Left ventricle myocardium inferior (tissue), 1 donor: ENCODE measurements at regions not wholly inside any gene's neighbourhood (a gene's known extent, or its start where the extent isn't known, plus 50 kb on each side); places are given as distances from the start of the nearest gene placed in this dataset.

Experiments used
- DNase-seq: peaks from one replicate; pipeline ENCODE4 v3.0.0-alpha.2; 2020
- H3K27ac ChIP-seq: fragments of 200-600 bp; replicated peaks from 2 replicates; pipeline ENCODE4 v1.8.0; 2021
- H3K27me3 ChIP-seq: fragments of 200-600 bp; 2 replicates; pipeline ENCODE4 v1.8.0; 2021; ENCODE audit warnings: low read depth
- H3K36me3 ChIP-seq: fragments of 200-600 bp; 2 replicates; pipeline ENCODE4 v1.8.0; 2021
- H3K4me1 ChIP-seq: fragments of 200-600 bp; 2 replicates; pipeline ENCODE4 v1.8.0; 2021
- H3K4me3 ChIP-seq: fragments of 200-600 bp; 2 replicates; pipeline ENCODE4 v1.8.0; 2021; ENCODE audit warnings: mild to moderate bottlenecking, moderate library complexity
- H3K9me3 ChIP-seq: fragments of 200-600 bp; replicated peaks from 2 replicates; pipeline ENCODE4 v1.8.0; 2021
- intact Hi-C: fragments of 100-400 bp; cut with micrococcal nuclease; formaldehyde crosslinking; loops from one replicate; pipeline ENCODE4 v1.11.0; 2022
- TF ChIP-seq, protein P1 (sequence below): fragments of 200-600 bp; IDR thresholded peaks from 2 replicates; pipeline ENCODE4 v1.8.0; 2021; ENCODE audit warnings: antibody characterized with exemption, mild to moderate bottlenecking, borderline replicate concordance
- donor health status: DM: no; HTN: yes; CAD: no; lungs with severe emphysema.

DNA sequence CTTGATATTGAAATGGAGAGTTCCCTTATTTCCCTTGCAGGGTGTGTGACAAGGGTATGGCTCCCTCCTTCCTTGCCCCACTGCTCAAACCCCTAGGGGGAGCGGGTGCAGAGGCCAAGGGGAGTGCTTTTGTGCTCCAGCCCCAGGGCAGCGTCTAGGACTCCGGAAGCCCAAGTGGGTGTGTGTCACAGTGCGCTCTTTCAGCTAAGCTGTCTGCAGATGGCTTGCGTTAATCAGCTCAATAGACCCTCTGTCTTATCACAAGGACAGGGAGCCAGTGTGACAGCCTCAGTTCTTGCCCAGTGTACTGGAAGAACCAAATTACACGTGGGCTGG, 523.6 kb upstream of the LMCD1 start:
- TF ChIP-seq, protein P1, sequence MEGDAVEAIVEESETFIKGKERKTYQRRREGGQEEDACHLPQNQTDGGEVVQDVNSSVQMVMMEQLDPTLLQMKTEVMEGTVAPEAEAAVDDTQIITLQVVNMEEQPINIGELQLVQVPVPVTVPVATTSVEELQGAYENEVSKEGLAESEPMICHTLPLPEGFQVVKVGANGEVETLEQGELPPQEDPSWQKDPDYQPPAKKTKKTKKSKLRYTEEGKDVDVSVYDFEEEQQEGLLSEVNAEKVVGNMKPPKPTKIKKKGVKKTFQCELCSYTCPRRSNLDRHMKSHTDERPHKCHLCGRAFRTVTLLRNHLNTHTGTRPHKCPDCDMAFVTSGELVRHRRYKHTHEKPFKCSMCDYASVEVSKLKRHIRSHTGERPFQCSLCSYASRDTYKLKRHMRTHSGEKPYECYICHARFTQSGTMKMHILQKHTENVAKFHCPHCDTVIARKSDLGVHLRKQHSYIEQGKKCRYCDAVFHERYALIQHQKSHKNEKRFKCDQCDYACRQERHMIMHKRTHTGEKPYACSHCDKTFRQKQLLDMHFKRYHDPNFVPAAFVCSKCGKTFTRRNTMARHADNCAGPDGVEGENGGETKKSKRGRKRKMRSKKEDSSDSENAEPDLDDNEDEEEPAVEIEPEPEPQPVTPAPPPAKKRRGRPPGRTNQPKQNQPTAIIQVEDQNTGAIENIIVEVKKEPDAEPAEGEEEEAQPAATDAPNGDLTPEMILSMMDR, result no peak
- DNase-seq, result peak; percentile 28
- H3K9me3 ChIP-seq, result no peaks in the 10 kb centered on the region
- H3K4me3 ChIP-seq, result peak overlapping the region; percentile 5
- peaks cover 10% of the 10 kb centered on the region for H3K4me1 ChIP-seq
- intact Hi-C loops, result no loop called here
- H3K27me3 ChIP-seq, result no peaks in the 10 kb centered on the region
- no peaks in the 10 kb centered on the region for H3K36me3 ChIP-seq
- peak overlapping the region; percentile 33 for H3K27ac ChIP-seq

DNA sequence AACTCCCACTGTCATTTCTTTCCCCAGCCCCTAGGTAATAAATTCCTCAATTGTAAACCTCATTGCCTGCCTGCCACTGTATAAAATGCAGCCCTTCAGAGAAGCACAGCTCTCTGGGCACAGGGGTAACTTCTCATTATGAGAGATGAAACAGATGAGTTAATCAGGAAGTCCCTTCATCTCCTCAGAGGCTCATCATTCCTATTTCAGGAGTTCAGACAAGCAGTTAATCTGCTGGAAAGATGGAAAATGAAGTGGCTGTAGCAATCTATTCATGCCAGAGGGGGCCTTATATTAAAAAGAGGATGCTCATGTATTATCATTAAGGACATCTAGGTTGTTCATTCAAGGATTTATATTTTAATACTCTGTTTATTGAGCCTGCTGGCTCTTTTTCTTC, 519.5 kb upstream of the LMCD1 start:
- Histone ChIP-seq H3K4me3 (no peak overlapping the region), H3K27ac (no peak overlapping the region), H3K9me3 (no peaks in the 10 kb centered on the region), H3K36me3 (no peaks in the 10 kb centered on the region), H3K27me3 (no peaks in the 10 kb centered on the region), H3K4me1 (peaks cover 10% of the 10 kb centered on the region)
- TF ChIP-seq, protein P1, result no peak
- DNase-seq, result no peak
- intact Hi-C loops, result no loop called here

DNA sequence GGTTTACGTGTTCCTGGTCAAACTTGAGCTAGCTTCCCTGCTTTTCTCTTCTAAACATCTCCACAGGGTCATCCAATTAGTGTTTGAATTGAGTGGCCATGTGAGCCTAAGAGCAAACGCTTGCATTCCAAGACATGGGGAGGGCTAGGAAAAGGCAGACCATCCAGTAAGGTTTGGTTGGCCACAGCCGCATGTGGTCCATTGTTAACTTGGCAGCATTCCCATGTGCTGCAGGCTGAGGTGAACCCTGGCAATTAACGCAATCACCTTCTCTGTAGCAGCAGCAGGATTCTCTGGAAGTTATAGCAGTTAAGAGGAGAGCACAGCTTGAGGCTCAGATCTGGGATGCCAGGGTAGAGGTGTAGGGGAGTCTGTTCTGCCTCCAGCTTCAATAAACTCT, 502.2 kb upstream of the LMCD1 start:
- intact Hi-C loops, result no loop called here
- Histone ChIP-seq H3K4me1 (peaks cover 9% of the 10 kb centered on the region), H3K9me3 (no peaks in the 10 kb centered on the region), H3K27ac (no peak overlapping the region), H3K36me3 (no peaks in the 10 kb centered on the region), H3K4me3 (no peak overlapping the region), H3K27me3 (no peaks in the 10 kb centered on the region)
- DNase-seq, result no peak
- TF ChIP-seq, protein P1, result no peak

DNA sequence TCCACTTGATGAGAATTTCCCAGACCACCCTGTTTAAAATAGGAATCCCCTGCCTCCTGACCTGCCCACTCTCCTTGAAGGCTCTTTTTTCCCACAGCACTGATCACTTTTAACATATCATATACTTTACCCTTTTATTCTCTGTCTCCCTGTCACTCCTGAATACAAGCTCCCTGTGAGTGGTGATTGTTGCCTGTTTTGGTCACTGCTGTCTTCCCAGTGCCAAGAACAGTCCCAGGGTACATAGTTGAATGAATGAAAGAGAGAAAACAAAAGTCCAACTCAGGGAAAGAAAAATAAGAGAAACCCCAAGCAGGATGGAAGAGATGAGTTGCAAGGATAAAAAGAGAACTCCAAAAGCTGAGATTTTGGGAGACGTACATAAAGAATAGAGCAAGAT, 500.3 kb upstream of the LMCD1 start:
- Histone ChIP-seq H3K27me3 (no peaks in the 10 kb centered on the region), H3K4me3 (no peak overlapping the region), H3K36me3 (no peaks in the 10 kb centered on the region), H3K27ac (no peak overlapping the region), H3K9me3 (no peaks in the 10 kb centered on the region), H3K4me1 (peaks cover 9% of the 10 kb centered on the region)
- DNase-seq, result no peak
- intact Hi-C loops, result no loop called here
- TF ChIP-seq, protein P1, result no peak

DNA sequence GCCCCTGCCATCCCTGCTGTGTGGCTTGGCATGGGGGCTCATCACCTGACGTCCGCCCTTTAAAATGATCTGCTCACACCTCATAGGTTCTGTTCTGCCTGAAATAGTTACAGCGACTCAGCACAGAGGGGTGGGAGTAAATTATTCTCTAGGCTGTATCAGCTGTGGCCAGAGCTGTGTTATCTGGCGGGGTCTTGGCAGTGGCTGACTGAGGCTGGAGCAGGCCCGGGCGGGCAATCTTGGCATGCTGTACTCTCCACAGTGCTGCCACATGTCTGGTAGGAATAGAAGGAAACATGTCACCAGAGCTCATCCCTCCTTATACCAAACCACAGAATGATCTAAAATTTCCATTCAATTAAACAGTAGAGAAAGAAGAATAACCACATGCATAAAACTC, 499.9 kb upstream of the LMCD1 start:
- Histone ChIP-seq H3K27ac (no peak overlapping the region), H3K27me3 (no peaks in the 10 kb centered on the region), H3K4me1 (peaks cover 9% of the 10 kb centered on the region), H3K36me3 (no peaks in the 10 kb centered on the region), H3K9me3 (no peaks in the 10 kb centered on the region), H3K4me3 (no peak overlapping the region)
- TF ChIP-seq, protein P1, result no peak
- peak; percentile 35 for DNase-seq
- intact Hi-C loops, result no loop called here

DNA sequence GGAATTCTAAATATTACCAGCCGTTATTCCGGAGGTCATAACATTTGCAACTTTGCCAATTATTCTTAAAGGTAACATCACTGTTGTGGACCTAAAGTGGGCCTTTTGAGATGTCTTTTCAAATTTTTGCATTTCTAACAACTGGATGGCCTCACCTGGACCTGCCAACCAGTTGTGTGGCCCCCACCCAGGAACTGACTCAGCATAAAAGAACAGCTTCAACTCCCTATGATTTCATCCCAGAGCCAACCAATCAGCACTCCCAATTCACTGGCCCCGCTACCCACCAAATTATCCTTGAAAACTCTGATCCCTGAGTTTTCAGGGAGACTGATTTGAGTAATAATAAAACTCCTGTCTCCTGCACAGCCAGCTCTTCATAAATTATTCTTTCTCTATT, 489.7 kb upstream of the LMCD1 start:
- Histone ChIP-seq H3K9me3 (peaks cover 7% of the 10 kb centered on the region), H3K4me3 (no peak overlapping the region), H3K36me3 (no peaks in the 10 kb centered on the region), H3K27me3 (no peaks in the 10 kb centered on the region), H3K4me1 (no peaks in the 10 kb centered on the region), H3K27ac (no peak overlapping the region)
- TF ChIP-seq, protein P1, result no peak
- no peak for DNase-seq
- intact Hi-C loops, result no loop called here
